Stimulated activated CD8-positive, alpha-beta memory T cell treated with anti-CD3 and anti-CD28 coated beads, Interleukin-2, amount 100 ng/mL, for 48 hours (primary cell): ENCODE measurements at regions not wholly inside any gene's neighbourhood (a gene's known extent, or its start where the extent isn't known, plus 50 kb on each side); places are given as distances from the start of the nearest gene placed in this dataset.
"Not testable (repeated sequence)": the region's sequence is repeated elsewhere in the genome, so short reads cannot be mapped to it uniquely, and the experiment has no call there.

Experiments used
- DNase-seq, 2 donors: peaks; one replicate each; pipeline ENCODE4 v3.0.0-alpha.2; 2020; ENCODE audit warnings: low read depth in 2 of 2

GRCh38 chr4:59597536-59598329 lies 1602.4 kb upstream of the ADGRL3 start:
- no peak for DNase-seq

DNA sequence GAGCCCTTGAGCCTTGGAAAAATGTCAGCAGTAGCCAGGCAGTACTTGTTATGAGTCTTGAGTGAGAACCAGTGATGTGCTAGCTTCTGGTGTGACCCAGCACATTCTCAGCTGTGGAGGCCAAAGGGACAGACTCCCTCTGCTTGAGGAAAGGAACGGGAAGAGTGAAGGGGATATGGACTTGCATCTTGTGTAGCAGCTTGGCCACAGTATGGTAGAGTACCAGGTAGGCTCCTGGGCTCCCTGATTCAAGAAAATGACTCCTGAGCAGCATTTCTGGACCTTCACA lies 1601.9 kb upstream of the ADGRL3 start:
- no peak for DNase-seq

GRCh38 chr4:59608466-59608865 lies 1591.7 kb upstream of the ADGRL3 start:
- no peak for DNase-seq

DNA sequence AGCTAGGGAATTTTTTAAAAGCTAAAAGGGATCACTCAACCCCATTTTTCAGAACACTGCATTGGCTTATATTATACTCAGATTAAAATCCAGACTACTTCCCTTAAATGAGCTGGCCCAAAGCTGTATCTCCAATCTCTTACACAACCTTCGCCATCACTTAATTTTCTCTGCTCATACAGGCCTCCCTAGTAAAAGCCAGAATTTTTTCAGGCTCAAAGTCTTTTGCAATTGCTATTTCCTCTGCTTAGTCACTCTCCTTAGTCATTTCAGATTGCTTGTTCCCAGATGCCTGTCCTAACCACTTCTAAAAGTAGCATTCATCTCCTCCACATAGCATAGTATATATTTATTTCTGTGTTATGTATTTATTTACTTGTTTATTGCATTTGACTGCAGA lies 1587.9 kb upstream of the ADGRL3 start:
- DNase-seq, result no peak

DNA sequence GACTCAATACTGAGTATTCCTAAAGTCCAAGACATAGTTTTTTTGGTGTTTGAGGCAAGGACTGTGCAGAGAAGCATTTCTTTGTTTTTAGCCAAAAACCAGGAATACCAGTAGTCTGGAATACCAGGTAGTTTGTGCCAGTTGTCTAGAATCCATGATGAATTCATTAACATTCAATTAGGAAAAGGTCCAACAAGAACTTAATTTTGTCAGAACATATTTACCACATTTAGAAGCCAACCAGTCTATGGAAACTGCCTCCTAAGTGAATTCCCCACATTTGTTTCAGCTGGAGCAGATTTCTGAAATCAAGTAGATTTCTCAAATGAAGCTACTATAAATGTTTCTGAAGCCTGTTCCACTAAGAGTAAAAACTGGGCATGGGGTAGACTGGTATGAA lies 1584.8 kb upstream of the ADGRL3 start:
- DNase-seq, result no peak

DNA sequence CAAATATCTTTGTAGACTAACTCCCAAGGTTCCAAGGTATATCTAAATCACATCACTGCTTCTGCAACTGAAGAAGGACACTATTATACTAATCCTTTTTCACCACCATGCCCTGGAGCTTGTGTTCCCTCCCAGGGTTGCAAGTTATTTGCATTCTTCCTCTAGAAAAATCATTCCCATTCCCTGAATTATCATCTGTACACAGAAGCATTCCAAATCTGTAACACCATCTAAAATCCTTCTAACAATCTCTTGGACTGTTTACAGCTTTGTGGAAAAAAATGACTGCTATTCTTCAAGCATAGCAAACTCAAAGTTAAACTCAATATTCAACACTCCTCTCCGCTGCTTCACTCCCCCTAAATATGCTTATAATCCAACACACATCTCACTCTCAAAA lies 1570.8 kb upstream of the ADGRL3 start:
- DNase-seq, result no peak

- no peak for DNase-seq
These were observed 1569.9 kb upstream of the ADGRL3 start for GRCh38 chr4:59630235-59630634.

GRCh38 chr4:59630922-59631321 lies 1569.2 kb upstream of the ADGRL3 start:
- DNase-seq, result no peak

DNA sequence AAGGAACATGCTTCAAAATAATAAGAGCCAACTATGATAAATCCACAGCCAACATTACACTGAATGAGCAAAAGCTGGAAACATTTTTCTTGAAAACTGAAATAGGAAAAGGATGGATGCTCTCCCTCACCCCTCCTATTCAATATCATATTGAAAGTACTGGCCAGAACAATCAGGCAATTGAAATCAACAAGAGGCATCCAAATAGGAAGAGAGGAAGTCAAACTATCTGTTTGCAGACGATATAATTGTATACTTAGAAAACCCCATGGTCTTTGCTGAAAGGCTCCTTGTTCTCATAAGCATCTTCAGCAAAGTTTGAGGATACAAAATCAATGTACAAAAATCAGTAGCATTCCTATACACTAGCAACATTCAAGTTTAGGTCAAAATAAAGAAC lies 1562.5 kb upstream of the ADGRL3 start:
- DNase-seq, result no peak

DNA sequence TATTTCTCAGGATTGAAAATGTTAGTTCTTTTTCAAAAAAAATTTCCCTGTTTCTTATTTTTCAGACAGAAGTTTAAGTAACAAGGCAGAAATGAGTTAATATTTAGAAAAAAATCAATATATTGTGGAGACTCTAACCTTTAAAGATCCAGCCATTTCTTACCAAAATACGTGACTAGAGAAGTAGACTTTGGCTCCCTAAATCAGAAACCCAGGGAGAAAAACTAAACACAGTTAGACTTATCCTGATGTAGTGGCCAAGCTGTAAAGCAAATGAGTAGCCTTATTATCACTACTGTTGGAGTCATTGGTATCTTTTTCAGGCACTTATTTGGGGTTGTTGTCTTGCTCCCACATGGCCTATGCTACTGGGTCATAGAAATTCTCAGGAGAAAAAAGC lies 1556.4 kb upstream of the ADGRL3 start:
- DNase-seq, result no peak

GRCh38 chr4:59644765-59645164 lies 1555.4 kb upstream of the ADGRL3 start:
- no peak for DNase-seq

DNA sequence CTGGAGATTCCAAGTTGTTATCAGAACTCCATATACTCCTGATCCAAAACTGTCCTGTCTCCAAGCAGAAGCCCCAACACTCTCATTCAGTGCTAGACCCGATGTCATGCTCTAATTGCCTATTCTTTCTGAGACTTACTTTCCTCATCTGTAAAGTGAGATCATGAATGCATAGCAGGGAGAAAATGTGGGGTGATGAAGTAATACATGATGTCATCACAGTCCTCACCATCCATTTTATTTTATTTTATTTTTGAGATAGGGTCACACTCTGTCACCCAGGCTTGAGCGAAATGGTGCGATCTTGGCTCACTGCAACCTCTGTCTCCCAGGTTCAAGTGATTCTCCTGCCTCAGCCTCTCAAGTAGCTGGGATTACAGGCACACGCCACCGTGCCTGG lies 1554.0 kb upstream of the ADGRL3 start:
- DNase-seq, result no peak

DNA sequence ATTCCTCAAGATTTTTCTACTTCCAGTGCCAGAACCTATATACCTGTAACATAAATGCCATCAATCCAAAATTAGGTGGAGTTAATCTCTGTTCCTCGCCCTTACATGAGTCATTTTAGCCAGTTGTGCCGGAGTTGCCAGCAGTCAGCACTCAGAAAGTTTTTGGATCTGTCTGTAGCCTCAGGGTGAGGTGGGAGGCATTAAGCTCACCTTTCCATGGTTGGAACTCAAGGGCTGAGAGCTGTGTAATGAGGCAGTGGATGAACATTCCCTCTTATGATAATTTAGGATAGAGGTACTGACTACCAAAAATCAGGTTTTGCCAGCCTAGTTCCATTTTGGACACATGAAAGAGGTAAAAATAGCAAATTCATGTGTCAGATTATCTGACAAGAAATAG lies 1553.1 kb upstream of the ADGRL3 start:
- no peak for DNase-seq

DNA sequence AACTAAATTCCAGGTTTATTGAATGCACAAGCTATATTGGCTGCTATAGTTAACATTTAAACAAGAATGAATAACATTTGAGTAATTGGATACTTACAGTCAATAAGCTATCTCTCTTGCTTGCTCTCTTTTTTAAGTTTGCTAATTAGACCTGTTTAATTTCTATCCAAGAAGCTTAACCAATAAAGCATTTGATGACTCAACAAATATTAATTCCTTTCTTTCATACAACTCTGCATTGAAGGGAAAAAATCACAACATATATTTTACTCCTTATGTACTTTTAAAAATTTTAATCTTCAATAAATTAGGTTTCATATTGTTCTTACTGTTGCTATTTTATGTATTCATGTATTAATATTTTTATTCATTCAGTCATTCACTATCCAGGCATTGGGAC lies 1552.6 kb upstream of the ADGRL3 start:
- DNase-seq, result no peak

DNA sequence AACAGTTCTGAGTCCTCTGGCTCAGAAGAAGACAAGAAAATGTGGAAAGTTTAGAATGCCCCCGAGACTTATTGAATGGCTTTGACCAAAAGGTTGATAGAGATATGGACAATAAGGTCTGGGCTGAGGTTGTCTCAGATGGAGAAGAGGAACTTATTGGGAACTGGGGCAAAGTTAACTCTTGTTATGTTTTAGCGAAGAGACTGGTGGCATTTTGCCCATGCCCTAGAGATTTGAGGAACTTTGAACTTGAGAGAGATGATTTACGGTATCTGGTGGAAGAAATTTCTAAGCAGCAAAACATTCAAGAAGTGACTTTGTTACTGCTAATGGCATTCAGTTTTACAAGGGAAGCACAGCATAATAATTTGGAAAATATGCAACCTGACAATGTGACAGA lies 1549.3 kb upstream of the ADGRL3 start:
- no peak for DNase-seq

GRCh38 chr4:59655996-59656395 lies 1544.1 kb upstream of the ADGRL3 start:
- no peak for DNase-seq

GRCh38 chr4:59664771-59665170 lies 1535.4 kb upstream of the ADGRL3 start:
- DNase-seq, result no peak

DNA sequence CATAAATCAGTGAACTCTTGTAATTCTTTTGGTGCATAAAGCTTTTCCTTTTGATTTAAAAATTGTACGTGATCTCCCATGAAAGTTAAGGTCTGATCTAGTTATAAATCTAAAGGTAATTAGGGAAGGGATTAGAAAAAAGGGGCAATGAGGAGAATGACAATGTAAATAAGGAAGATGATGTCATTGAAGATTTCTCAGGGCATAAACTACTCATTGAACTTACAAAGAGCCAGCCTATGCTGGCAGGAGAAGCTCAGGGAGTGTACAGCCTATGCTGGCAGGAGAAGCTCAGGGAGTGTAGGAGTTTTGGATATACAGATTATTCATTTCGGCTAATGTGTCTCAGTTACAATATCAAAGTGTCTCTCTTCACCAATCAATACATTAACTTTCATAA lies 1533.5 kb upstream of the ADGRL3 start:
- DNase-seq, result no peak

GRCh38 chr4:59671037-59671436 lies 1529.1 kb upstream of the ADGRL3 start:
- no peak for DNase-seq

DNA sequence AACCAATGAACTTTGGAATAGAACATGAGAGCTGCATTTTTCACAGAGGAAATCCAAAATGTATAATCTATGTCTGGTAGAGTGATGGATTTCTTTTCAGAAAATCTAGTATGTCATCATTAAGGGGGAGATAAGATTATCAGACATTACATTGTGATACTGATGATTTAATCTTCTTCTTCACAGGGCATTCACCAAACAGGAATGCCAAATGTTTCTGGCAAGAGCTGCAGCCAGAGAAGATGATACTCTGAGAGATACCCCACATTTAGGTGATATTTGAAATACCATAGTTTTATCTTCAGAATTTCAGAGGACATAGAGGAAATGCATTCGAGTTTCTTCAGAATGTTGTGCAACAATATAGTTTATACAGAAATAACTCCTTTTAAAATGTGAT lies 1523.7 kb upstream of the ADGRL3 start:
- no peak for DNase-seq

- not testable (repeated sequence) for DNase-seq
These were observed 1523.1 kb upstream of the ADGRL3 start for GRCh38 chr4:59676992-59677391.

GRCh38 chr4:59685626-59686025 lies 1514.5 kb upstream of the ADGRL3 start:
- DNase-seq, result no peak

- no peak for DNase-seq
These were observed 1511.0 kb upstream of the ADGRL3 start for GRCh38 chr4:59689149-59689548.

- no peak for DNase-seq
These were observed 1504.6 kb upstream of the ADGRL3 start for GRCh38 chr4:59695355-59696053.
